ENCODE measurements at regions not wholly inside any gene's neighbourhood (a gene's known extent, or its start where the extent isn't known, plus 50 kb on each side); places are given as distances from the start of the nearest gene placed in this dataset.

GRCh38 chr1:222042120-222042519 is 300.2 kb upstream of the DUSP10 start:
- Histone ChIP-seq H3K4me3 (no peak overlapping the region), H3K9me3 (no peaks in the 10 kb centered on the region), H3K36me3 (no peaks in the 10 kb centered on the region), H3K27me3 (no peaks in the 10 kb centered on the region), H3K27ac (no peak overlapping the region), H3K4me1 (no peaks in the 10 kb centered on the region)
- FAIRE-seq (no peak), DNase-seq (no peak), ATAC-seq (no peak)
- no peak for TF ChIP-seq CTCF (IDR thresholded peaks at IDR 0.05)
- 87 to 94% methylated on average over 6 of the region's 6 CpGs for WGBS, 2 donors
- intact Hi-C loops (cut with DNase I): no loop called here

GRCh38 chr1:222040955-222041354 is 299.1 kb upstream of the DUSP10 start:
- intact Hi-C loops (cut with DNase I): no loop called here
- 88 to 89% methylated on average over 4 of the region's 4 CpGs for WGBS, 2 donors
- no peaks in the 10 kb centered on the region for H3K27me3 ChIP-seq
- FAIRE-seq (no peak), DNase-seq (no peak), ATAC-seq (no peak)
- TF ChIP-seq CTCF (IDR thresholded peaks at IDR 0.05): no peak
- no peak overlapping the region for H3K27ac ChIP-seq
- no peaks in the 10 kb centered on the region for H3K36me3 ChIP-seq
- no peaks in the 10 kb centered on the region for H3K4me1 ChIP-seq
- H3K4me3 ChIP-seq: no peak overlapping the region
- H3K9me3 ChIP-seq: no peaks in the 10 kb centered on the region

GRCh38 chr1:222040121-222040805 is 298.4 kb upstream of the DUSP10 start:
- no peak for FAIRE-seq
- DNase-seq: no peak
- Histone ChIP-seq H3K36me3 (no peaks in the 10 kb centered on the region), H3K27ac (no peak overlapping the region), H3K4me1 (no peaks in the 10 kb centered on the region), H3K27me3 (no peaks in the 10 kb centered on the region), H3K4me3 (no peak overlapping the region), H3K9me3 (no peaks in the 10 kb centered on the region)
- no peak for TF ChIP-seq CTCF (IDR thresholded peaks at IDR 0.05)
- intact Hi-C loops (cut with DNase I): no loop called here
- no peak for ATAC-seq
- 90 to 92% methylated on average over 11 of the region's 11 CpGs for WGBS, 2 donors

- Histone ChIP-seq H3K27me3 (no peaks in the 10 kb centered on the region), H3K4me1 (no peaks in the 10 kb centered on the region), H3K9me3 (no peaks in the 10 kb centered on the region), H3K27ac (no peak overlapping the region), H3K36me3 (no peaks in the 10 kb centered on the region), H3K4me3 (no peak overlapping the region)
- no peak for ATAC-seq
- TF ChIP-seq CTCF (IDR thresholded peaks at IDR 0.05): no peak
- no peak for DNase-seq
- 73 to 84% methylated on average over 3 of the region's 3 CpGs for WGBS, 2 donors
- FAIRE-seq: no peak
- intact Hi-C loops (cut with DNase I): no loop called here
Measured at GRCh38 chr1:222038971-222039370, 297.1 kb upstream of the DUSP10 start.

- no peak overlapping the region for H3K4me3 ChIP-seq
- no peaks in the 10 kb centered on the region for H3K9me3 ChIP-seq
- H3K27ac ChIP-seq: no peak overlapping the region
- H3K36me3 ChIP-seq: no peaks in the 10 kb centered on the region
- H3K4me1 ChIP-seq: no peaks in the 10 kb centered on the region
- ATAC-seq: no peak
- FAIRE-seq: no peak
- TF ChIP-seq CTCF (IDR thresholded peaks at IDR 0.05): no peak
- no peak for DNase-seq
- intact Hi-C loops (cut with DNase I): no loop called here
- H3K27me3 ChIP-seq: no peaks in the 10 kb centered on the region
Measured at GRCh38 chr1:222037720-222038119, 295.8 kb upstream of the DUSP10 start.
